GM18909 (cell line): ENCODE measurements at regions not wholly inside any gene's neighbourhood (a gene's known extent, or its start where the extent isn't known, plus 50 kb on each side); places are given as distances from the start of the nearest gene placed in this dataset.

ENCODE experiments used
- ATAC-seq: cut with Tn5 transposase; IDR thresholded peaks from one replicate; pipeline ENCODE4 v1.9.1; 2021; ENCODE audit warnings: mild to moderate bottlenecking; ENCODE audit not compliant: unreplicated experiment, poor library complexity

DNA sequence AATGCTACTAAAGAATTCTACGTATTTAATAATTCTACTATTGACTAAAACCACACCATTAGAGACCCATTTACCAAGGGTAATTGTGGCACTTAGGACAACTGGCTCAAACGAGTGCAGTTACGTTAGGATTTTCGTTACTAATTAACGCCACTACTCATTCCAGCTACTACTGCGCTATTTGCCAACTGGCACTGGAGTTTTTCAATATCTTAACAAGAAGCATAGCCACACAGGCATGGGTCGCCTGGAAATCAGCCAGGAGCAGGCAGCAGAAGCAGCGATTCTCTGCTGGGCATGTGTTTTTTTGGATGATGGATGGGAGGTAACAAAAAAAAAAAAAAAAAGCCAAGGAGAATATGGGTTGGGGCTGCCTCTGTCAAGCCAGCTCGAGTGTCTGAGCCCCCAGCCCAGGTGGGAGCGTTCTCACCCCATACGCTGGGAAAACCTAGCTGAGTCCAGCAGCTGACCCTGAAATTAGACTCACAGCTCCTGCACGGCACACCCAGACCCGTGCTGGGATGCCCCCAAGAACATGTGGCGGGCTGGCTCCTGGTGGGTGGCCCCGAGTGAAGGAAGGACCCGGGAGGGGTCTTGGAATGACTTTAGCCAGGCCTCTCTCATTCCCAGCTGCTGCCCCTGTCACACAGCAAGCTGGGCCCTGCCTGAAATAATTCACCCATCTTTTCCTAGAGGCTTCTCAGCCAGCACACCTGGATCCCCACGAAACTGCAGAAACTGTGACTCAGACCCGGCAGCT is 214.0 kb downstream of the BRD1 start:
- no peak for ATAC-seq

DNA sequence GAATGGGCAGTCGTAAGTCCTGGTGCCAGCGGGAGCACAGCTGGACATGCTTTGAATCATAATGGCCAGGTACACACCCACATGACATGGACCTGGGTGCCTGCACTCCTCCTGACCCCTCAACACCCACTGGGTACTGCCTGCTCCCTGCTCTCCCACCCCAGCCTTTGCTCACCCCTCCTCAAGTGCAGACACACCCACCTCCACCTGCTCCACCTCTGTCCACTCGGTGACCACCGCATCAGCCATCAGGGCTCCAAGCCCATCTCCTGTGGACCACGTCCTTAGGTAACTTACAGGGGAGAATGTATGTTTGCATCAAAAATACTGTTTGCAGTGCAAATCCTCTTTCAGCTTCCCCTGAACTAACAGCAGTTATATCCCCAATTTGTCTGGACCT is 214.6 kb downstream of the BRD1 start:
- ATAC-seq = no peak

DNA sequence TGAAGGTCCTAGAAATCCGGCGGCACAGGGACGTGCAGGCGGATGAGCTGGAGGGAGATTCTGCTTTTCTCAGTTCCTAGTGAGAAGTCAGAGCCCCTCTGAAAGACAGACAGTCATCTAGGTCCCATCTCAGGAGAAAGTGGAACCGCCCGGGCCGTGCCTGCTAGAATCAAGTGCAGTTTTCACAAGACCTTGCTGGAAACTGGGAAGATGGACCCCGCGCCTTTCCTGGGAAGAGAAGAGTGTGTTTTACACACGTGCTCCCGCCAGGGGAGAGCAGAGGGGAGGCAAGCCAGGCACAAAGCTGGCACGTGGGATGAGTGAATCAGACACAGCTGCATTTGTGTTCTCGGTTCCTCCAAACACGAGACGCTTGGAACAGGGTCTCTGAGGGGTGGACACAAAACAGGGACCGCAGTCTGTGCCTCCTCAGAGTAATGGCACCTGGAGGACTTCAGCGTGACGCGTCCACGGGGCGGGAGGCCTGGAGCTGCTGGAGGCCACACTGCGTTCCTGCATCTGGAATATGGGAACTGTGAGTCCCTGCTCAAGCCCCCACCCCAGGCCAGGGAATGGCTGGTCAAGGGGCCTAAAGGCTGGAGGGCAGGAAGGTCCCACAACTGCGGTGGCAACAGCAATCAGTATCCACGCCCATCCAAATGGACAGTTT is 218.3 kb downstream of the BRD1 start:
- no peak for ATAC-seq

DNA sequence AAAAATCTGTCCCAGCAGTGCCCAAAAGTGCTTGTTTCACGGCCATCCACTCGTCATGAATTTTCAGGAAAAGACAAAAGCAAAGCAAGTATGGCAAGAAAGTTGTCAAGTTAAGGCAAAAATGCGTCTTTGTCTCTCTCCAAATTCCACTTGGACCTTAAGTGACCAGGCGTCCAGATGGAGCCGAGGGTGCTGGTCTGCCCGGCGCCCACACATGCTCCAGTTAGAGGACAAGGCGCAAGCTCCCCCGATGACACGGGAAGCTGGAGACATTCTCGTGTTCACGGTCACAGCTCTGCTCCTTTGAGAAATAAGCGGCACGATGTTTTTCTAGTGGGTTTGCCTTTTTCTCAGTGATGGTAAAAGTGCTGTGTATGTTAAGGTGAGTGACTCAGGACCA is 219.0 kb downstream of the BRD1 start:
- no peak for ATAC-seq

- ATAC-seq = no peak
These were observed 219.4 kb downstream of the BRD1 start for GRCh38 chr22:49608228-49608627.

DNA sequence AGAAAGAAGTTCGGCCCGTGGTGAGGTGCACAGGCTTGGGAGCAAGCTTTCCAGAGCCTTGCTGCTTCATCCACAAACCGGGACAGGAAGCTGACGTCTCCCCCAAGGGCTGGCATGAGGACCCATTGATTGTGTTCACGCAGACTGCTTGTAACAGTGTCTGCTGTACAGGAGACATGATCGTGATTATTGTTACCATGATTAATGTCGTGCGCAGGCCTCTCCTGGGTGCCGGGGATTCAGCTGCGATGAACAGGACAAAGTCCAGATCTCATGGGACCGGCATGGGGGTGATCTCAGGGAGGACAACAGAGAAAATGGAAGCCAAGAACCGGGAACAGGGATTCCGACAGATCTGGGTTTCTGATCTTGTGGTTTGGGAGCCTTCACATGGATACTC is 219.9 kb downstream of the BRD1 start:
- ATAC-seq = no peak

DNA sequence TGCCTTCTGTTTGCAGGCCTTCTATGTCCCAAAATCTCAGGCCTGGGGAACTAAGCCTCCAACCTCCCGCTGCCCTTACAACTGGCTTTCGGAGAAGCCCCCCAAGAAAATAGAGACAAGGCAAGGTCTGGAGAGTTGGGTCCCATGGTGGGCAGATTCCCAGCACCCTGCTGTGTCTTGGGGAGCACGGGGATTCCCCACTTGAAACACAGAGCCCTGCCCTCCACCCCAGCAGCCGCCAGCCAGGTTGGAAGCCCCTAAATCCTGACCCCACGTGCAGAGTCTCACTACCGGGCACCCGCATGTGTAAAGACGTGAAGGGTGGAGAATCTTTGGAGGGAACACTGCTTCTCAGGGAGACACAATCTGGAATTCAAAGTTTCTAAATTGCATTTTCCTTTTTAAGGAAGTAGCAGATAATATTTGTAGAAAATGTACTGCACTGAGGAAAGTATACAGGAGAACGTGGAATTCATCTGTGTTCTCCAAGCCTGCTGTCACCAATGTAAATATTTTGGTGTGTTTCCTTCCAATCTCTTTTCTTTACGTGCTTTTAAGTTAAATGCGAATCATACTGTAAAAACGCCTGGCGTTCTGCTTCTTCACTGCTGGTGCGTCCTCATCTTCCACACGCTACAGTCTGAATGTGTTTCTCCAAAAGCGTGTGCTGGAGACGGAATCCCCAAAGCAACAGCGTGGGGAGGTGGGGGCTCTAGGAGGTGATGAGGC is 220.9 kb downstream of the BRD1 start:
- no peak for ATAC-seq

- no peak for ATAC-seq
These were observed 222.9 kb downstream of the BRD1 start for GRCh38 chr22:49604732-49605302.

DNA sequence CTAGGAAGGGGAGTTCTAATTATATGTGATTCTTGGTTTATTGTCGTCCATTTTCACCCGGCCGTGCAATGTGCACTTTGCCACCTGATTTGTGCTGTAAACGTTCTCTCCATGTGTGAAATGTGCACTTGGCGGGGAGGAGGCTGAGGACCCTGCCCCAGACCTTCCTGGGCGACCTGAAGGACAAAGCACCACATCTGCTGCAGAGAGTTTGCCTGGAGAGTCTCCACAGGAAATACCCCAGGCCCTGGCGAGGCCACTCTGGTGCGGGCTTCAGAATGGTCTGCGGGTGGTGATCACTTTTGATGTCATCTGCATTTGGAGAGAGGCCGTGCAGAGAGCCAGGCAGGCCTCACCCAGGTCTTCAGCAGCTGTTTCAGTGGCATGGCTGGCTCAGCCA is 224.7 kb downstream of the BRD1 start:
- ATAC-seq = no peak

DNA sequence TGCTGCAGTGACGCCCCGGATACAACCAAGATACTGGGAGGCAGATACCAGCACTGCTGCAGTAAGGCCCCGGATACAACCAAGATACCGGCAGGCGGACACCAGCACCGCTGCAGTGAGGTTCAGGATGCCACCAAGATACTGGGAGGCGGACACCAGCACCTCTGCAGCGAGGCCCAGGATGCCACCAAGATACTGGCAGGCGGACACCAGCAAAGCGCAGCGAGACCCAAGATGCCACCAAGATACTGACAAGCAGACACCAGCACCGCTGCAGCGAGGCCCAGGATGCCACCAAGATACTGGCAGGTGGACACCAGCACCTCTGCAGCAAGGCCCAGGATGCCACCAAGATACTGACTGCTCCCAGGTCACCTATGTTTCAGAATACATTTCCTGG is 225.2 kb downstream of the BRD1 start:
- no peak for ATAC-seq

DNA sequence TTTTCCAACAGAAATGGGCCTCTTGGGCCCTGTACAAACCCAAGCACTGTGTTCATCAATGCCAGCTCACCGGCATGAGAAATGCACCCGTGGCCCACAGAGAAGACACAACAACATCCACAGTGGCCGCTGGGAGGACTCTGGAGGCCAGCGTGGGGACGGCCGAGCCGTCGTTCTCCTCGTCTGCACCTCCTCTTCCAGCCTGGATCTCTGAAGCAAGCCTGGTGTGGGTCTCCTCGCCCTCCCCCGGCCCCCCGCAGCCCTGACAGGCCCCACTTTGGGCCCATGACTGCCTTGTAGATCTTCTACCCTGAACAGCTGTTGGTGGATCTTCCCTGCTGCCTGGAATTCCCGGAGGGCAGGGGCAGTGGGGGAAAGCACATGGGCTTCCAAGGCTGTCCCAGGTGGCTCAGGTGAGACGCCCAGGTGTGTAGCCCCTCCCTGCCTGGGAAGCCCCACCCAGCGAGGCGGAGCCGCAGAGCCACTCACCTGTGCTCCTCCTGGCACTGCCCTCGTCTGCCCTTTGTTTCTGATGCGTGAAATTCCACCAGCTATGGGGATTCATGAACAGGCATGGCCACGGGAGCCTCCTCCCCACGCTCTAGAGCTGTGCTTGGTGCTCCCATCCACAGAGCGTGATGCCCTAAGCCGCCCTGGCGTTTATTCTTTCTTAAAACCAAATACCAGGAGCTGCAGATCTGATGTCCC is 225.9 kb downstream of the BRD1 start:
- ATAC-seq = no peak

GRCh38 chr22:49600891-49601431 is 226.7 kb downstream of the BRD1 start:
- no peak for ATAC-seq

DNA sequence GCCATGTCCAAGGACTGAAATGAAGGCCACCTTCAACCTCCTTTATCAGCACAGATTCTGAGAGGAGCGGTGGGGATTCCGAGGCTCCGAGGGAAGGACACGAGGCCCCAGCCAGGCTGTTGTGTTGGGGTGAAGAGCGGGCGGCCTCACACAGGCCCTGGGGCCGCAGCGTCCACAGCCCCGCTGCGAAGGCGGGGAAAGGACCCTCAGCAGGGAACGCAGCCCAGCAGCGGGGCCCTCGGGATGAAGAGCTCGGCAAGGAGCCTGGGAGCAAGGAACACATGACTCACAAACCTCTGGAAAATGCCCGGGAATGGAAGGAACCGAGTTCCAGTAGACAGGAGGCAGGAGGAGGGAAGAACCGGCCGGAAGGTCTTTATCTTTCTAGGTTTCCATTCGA is 227.2 kb downstream of the BRD1 start:
- no peak for ATAC-seq

- ATAC-seq = no peak
These were observed 227.8 kb downstream of the BRD1 start for GRCh38 chr22:49599691-49600455.

DNA sequence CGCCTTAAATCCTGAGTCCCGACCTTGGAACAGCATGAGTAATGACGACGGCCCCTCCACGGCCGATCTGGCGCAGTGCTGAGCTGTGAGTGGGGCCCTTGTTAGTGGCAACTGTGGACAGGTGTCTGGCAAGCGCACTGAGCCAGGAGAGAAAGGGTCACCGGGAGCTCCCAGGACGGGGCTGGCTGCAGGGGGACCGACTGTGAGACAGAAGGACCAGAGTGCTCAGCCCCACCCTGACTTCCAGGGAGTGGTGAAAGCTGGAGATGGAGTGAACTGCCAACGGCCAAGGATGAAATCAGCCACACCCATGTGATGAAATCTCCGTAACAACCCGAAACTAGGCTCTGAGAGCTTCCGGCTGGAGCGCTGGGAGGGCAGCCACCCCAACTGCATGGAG is 228.6 kb downstream of the BRD1 start:
- ATAC-seq = no peak

DNA sequence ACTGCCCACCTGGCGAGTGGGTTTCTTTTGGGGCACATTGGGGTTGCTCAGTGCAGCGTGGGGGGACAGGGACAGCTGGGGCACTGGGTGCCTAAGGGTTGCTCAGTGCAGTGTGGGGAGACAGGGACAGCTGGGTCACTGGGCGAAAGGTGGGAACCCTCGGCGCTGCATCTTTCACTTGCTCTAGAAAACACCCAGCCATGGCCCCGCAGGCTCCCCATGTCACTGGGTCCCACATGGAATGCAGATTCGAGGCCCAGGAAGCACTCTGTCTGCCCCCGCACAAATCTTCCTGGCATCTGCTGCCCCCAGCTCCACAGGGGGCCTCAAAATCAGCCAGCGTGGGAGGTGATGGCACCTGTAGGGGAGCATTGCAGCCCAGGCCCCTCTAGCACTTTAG is 229.3 kb downstream of the BRD1 start:
- no peak for ATAC-seq

GRCh38 chr22:49597428-49598039 is 230.1 kb downstream of the BRD1 start:
- no peak for ATAC-seq

GRCh38 chr22:49595465-49596078 is 232.1 kb downstream of the BRD1 start:
- ATAC-seq = no peak

- no peak for ATAC-seq
These were observed 233.6 kb downstream of the BRD1 start for GRCh38 chr22:49594078-49594477.
